HG03175 (cell line): ENCODE measurements at regions not wholly inside any gene's neighbourhood (a gene's known extent, or its start where the extent isn't known, plus 50 kb on each side); places are given as distances from the start of the nearest gene placed in this dataset.

Experiments
- ATAC-seq: cut with Tn5 transposase; IDR thresholded peaks from one replicate; pipeline ENCODE4 v1.9.1; 2021; ENCODE audit warnings: mild to moderate bottlenecking, moderate library complexity; ENCODE audit not compliant: unreplicated experiment

GRCh38 chr6:168736039-168736438 lies 295.1 kb downstream of the SMOC2 start:
- ATAC-seq, result no peak

- no peak for ATAC-seq
Observed at GRCh38 chr6:168735268-168735949, 294.4 kb downstream of the SMOC2 start.

GRCh38 chr6:168734523-168734922 lies 293.5 kb downstream of the SMOC2 start:
- no peak for ATAC-seq

- ATAC-seq, result no peak
Observed at GRCh38 chr6:168732676-168733075, 291.7 kb downstream of the SMOC2 start.

- no peak for ATAC-seq
Observed at GRCh38 chr6:168730931-168731716, 290.1 kb downstream of the SMOC2 start.

GRCh38 chr6:168728056-168728455 lies 287.1 kb downstream of the SMOC2 start:
- no peak for ATAC-seq

GRCh38 chr6:168726312-168726856 lies 285.4 kb downstream of the SMOC2 start:
- no peak for ATAC-seq

GRCh38 chr6:168725802-168726201 lies 284.8 kb downstream of the SMOC2 start:
- ATAC-seq, result no peak

- ATAC-seq, result no peak
Observed at GRCh38 chr6:168724669-168725570, 283.9 kb downstream of the SMOC2 start.

- no peak for ATAC-seq
Observed at GRCh38 chr6:168724033-168724432, 283.0 kb downstream of the SMOC2 start.

- no peak for ATAC-seq
Observed at GRCh38 chr6:168722397-168722796, 281.4 kb downstream of the SMOC2 start.

- ATAC-seq, result no peak
Observed at GRCh38 chr6:168721571-168721970, 280.6 kb downstream of the SMOC2 start.

GRCh38 chr6:168719901-168720300 lies 278.9 kb downstream of the SMOC2 start:
- ATAC-seq, result no peak

GRCh38 chr6:168718821-168719475 lies 278.0 kb downstream of the SMOC2 start:
- no peak for ATAC-seq
